ENCODE measurements at regions not wholly inside any gene's neighbourhood (a gene's known extent, or its start where the extent isn't known, plus 50 kb on each side); places are given as distances from the start of the nearest gene placed in this dataset.

GRCh38 chr1:245031041-245031440 lies 123.7 kb upstream of the KIF26B start (continued):
- TF ChIP-seq, protein P1, sequence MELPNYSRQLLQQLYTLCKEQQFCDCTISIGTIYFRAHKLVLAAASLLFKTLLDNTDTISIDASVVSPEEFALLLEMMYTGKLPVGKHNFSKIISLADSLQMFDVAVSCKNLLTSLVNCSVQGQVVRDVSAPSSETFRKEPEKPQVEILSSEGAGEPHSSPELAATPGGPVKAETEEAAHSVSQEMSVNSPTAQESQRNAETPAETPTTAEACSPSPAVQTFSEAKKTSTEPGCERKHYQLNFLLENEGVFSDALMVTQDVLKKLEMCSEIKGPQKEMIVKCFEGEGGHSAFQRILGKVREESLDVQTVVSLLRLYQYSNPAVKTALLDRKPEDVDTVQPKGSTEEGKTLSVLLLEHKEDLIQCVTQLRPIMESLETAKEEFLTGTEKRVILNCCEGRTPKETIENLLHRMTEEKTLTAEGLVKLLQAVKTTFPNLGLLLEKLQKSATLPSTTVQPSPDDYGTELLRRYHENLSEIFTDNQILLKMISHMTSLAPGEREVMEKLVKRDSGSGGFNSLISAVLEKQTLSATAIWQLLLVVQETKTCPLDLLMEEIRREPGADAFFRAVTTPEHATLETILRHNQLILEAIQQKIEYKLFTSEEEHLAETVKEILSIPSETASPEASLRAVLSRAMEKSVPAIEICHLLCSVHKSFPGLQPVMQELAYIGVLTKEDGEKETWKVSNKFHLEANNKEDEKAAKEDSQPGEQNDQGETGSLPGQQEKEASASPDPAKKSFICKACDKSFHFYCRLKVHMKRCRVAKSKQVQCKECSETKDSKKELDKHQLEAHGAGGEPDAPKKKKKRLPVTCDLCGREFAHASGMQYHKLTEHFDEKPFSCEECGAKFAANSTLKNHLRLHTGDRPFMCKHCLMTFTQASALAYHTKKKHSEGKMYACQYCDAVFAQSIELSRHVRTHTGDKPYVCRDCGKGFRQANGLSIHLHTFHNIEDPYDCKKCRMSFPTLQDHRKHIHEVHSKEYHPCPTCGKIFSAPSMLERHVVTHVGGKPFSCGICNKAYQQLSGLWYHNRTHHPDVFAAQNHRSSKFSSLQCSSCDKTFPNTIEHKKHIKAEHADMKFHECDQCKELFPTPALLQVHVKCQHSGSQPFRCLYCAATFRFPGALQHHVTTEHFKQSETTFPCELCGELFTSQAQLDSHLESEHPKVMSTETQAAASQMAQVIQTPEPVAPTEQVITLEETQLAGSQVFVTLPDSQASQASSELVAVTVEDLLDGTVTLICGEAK (IDR thresholded peaks at IDR 0.05; ENCODE audit: borderline replicate concordance): no peak
- TF ChIP-seq NR2C1 (IDR thresholded peaks at IDR 0.05) (no peak), NBN (IDR thresholded peaks at IDR 0.05) (no peak), BCL11A (IDR thresholded peaks at IDR 0.05; ENCODE audit: low read depth, low read length) (no peak)

- no peak overlapping the region for H3K4me3 ChIP-seq
- no peaks in the 10 kb centered on the region for H3K9me3 ChIP-seq (replicated peaks; ENCODE audit: control insufficient read depth, insufficient read depth, low read length)
- H3K27ac ChIP-seq (ENCODE audit: control insufficient read depth, insufficient read depth): no peak overlapping the region
- WGBS (ENCODE audit: insufficient coverage, insufficient replicate concordance, low lambda C conversion rate, missing lambda C conversion rate): 53% methylated on average over 3 of the region's 3 CpGs
- H2AFZ ChIP-seq (ENCODE audit: control insufficient read depth, low read depth, low read length): no peak overlapping the region
- BruUV-seq (replicated peaks): no TSS peak
- intact Hi-C loops (cut with micrococcal nuclease; ENCODE audit: unreplicated experiment): no loop called here
- H4K20me1 ChIP-seq (ENCODE audit: control insufficient read depth, insufficient read depth): no peaks in the 10 kb centered on the region
- ATAC-seq: no peak
- FAIRE-seq: no peak
- SMC1A ChIA-PET (ENCODE audit: uncharacterized antibody, unreplicated experiment): no interaction called here
- DNase-seq (ENCODE audit: low read depth, low spot score): no peak
- H3K9ac ChIP-seq (ENCODE audit: control insufficient read depth, insufficient read depth, low read length): no peak overlapping the region
- no peaks in the 10 kb centered on the region for H3K36me3 ChIP-seq (ENCODE audit: control insufficient read depth in 2 of 2, insufficient read depth in 2 of 2, low read length in 1 of 2)
- POLR2A ChIA-PET: no interaction called here
- H3K4me1 ChIP-seq (ENCODE audit: control insufficient read depth, insufficient read depth, low read length): no peaks in the 10 kb centered on the region
- H3K27me3 ChIP-seq (replicated peaks in 1 of 2; ENCODE audit: control insufficient read depth in 2 of 2, insufficient read depth in 2 of 2, low read length in 1 of 2): no peaks in the 10 kb centered on the region; a peak in 1 of 4 replicates
- no peak overlapping the region for H3K4me2 ChIP-seq (ENCODE audit: control insufficient read depth, insufficient read depth)
- H3K79me2 ChIP-seq (ENCODE audit: control insufficient read depth, insufficient read depth, low read length): no peaks in the 10 kb centered on the region
- RAD21 ChIA-PET (ENCODE audit: unreplicated experiment): no interaction called here
- CTCF ChIA-PET: interaction anchor here (2.1 kb wide), 1 partner anchor 16 kb away, joined by 7 read pairs; no protein-coding TSS in a partner anchor
- TF ChIP-seq SMARCA5 (IDR thresholded peaks at IDR 0.05) (no peak), MYB (IDR thresholded peaks at IDR 0.05; ENCODE audit: borderline replicate concordance, low read depth, low read length) (no peak), ATF7 (IDR thresholded peaks at IDR 0.05; ENCODE audit: low read depth) (no peak), BCL11A (IDR thresholded peaks at IDR 0.05; ENCODE audit: low read depth, low read length) (no peak), STAT3 (IDR thresholded peaks at IDR 0.05; ENCODE audit: low read depth, low read length) (no peak), ATF2 (IDR thresholded peaks at IDR 0.05; ENCODE audit: low read length) (no peak), USF2 (IDR thresholded peaks at IDR 0.05; ENCODE audit: borderline replicate concordance, low read depth, low read length) (no peak), YY1 (IDR thresholded peaks at IDR 0.05; ENCODE audit: low read depth, low read length) (no peak), TCF12 (IDR thresholded peaks at IDR 0.05; ENCODE audit: low read depth, low read length) (no peak)
- TF ChIP-seq, protein P2, sequence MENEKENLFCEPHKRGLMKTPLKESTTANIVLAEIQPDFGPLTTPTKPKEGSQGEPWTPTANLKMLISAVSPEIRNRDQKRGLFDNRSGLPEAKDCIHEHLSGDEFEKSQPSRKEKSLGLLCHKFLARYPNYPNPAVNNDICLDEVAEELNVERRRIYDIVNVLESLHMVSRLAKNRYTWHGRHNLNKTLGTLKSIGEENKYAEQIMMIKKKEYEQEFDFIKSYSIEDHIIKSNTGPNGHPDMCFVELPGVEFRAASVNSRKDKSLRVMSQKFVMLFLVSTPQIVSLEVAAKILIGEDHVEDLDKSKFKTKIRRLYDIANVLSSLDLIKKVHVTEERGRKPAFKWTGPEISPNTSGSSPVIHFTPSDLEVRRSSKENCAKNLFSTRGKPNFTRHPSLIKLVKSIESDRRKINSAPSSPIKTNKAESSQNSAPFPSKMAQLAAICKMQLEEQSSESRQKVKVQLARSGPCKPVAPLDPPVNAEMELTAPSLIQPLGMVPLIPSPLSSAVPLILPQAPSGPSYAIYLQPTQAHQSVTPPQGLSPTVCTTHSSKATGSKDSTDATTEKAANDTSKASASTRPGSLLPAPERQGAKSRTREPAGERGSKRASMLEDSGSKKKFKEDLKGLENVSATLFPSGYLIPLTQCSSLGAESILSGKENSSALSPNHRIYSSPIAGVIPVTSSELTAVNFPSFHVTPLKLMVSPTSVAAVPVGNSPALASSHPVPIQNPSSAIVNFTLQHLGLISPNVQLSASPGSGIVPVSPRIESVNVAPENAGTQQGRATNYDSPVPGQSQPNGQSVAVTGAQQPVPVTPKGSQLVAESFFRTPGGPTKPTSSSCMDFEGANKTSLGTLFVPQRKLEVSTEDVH (IDR thresholded peaks at IDR 0.05; ENCODE audit: low read depth, partially characterized antibody): no peak
- in situ Hi-C loops (cut with MboI): no loop called here
These were observed 128.5 kb upstream of the KIF26B start for GRCh38 chr1:245026247-245026646.
